Suppressor macrophage treated with lipopolysaccharide for 4 hours (primary cell): ENCODE measurements at regions not wholly inside any gene's neighbourhood (a gene's known extent, or its start where the extent isn't known, plus 50 kb on each side); places are given as distances from the start of the nearest gene placed in this dataset.

ENCODE experiments used
- DNase-seq: peaks from one replicate; pipeline ENCODE4 v3.0.0-alpha.2; 2020

- no peak for DNase-seq
Measured at GRCh38 chr11:80816966-80817365, 1376.1 kb upstream of the TENM4 start.

- DNase-seq = no peak
Measured at GRCh38 chr11:80816454-80816847, 1375.6 kb upstream of the TENM4 start.

GRCh38 chr11:80815752-80816453 lies 1375.1 kb upstream of the TENM4 start:
- DNase-seq = peak; percentile 32

GRCh38 chr11:80814813-80815212 lies 1374.0 kb upstream of the TENM4 start:
- no peak for DNase-seq

GRCh38 chr11:80810695-80811094 lies 1369.9 kb upstream of the TENM4 start:
- no peak for DNase-seq

DNA sequence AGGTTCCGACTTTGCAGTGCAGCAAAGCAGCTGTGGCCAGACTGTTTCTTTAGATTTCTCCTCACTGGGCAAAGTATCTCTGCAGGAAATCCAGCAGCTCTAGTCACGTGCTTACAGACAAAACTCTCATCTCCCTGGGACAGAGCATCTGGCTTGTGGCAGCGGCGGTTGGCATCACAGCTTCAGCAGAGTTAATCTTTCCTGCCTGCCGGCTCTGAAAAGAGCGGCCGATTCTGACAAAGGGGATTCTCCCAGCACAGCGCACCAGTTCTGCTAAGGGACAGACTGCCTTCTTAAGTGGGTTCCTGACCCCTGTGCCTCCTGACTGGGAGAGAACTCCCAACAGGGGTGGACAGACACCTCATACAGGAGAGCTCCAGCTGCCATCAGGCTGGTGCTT lies 1357.3 kb upstream of the TENM4 start:
- no peak for DNase-seq

- no peak for DNase-seq
Measured at GRCh38 chr11:80783561-80783960, 1342.7 kb upstream of the TENM4 start.

- no peak for DNase-seq
Measured at GRCh38 chr11:80782135-80782885, 1341.5 kb upstream of the TENM4 start.

- DNase-seq = no peak
Measured at GRCh38 chr11:80779905-80780605, 1339.2 kb upstream of the TENM4 start.

DNA sequence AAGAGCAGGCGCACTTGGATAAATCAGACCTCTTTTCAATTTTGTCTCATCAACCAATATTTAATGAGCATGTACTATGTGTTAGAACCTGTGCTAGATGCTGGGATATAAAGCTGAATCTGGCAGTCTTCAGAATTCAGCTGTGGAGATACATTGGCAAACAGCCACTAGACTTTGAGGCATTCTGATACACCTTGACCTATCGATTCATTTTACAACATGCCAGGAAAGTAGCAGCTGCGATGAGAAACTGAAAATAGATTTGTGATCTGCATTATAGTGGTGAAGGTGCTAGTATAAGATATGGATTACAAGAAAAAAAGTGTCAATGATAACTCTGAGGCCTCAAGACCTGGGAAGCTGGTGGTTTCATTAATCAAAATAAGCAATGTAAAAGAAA lies 1338.1 kb upstream of the TENM4 start:
- no peak for DNase-seq

DNA sequence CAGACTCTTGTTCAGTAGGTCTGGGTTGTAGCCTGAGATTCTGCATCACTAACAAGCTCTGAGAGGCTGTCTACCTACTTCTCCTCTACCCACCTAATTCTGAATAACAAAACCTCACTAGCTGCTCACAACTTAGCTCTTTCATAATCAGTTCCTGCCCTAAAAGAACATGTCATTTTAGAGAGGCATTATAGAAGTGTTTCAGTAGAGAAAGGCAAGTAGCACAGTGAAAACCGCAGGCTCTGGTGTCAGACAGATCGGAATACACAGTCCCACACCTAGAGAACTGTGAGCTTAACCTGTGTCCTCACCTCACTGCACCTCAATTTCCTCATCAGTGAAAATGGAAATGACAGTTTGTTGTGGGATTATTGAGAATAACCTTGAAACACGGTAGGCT lies 1337.6 kb upstream of the TENM4 start:
- no peak for DNase-seq

DNA sequence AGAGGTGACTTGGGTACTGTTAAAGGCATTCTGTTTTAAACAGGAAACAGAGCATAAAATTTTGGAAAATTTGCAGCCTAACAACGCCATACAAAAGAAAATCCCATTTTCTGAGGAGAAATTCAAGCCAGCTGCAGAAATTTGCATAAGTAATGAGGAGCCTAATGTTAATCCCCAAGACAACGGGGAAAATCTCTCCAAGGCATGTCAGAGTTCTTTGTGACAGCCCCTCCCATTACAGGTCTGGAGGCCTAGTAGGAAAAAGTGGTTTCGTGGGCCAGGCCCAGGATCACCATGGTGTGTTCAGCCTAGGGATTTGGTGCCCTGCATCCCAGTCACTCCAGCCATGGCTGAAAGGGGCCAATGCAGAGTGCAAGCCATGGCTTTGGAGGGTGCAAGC lies 1333.1 kb upstream of the TENM4 start:
- no peak for DNase-seq

DNA sequence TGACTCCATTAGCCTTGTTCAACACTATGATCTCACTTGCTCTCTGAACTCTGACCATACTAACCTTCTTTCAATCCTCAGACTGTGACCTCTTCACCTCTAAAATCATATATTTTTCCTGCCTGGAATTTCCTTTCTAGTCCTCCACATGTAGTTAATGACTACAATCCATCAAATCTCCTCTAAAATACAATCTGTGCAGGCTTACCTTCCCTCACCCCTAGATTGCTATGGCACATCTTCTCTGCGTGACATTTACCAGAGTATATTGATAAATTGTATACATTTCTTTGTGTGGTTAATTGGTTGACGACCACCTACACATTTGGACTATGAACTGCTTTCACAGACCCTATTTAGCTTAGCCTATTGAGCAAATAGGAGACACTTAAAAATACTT lies 1330.2 kb upstream of the TENM4 start:
- DNase-seq = no peak

DNA sequence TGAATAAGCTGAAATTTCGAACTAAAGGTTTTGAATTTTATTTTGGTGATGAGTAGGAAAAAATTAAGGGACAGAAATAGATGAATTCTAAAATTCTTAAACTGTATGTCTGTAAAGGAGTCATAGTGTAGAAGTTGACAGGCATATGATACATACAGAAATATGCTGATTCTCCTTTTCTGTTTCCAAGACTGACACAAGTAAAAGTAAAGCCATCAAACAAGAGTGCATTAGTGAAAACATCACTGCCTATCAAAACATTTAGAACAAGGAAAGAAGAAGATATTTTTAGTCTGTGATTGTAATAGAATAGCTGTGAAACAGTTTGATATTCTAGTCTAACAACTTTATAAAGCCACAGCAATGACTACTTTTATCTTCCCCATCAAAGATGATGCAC lies 1318.0 kb upstream of the TENM4 start:
- DNase-seq = no peak

GRCh38 chr11:80748207-80748925 lies 1307.5 kb upstream of the TENM4 start:
- DNase-seq = no peak

DNA sequence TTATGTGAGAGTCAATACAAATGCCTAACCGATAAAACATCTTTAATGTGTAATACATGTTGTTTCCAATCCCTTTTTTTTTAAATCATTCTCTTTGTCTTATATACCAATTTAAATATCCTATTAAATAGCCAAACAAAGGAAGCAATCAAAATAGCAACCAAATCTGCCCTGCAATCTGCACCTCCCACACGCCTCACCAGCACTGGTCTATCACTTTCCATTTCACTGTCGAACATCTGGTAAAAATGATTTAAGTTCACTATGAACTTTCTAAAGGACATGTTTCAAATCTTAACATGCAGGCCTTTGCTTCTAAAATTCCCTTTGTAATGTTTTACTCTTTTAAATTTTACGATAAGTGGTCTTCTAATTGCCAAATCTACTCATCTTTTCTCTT lies 1305.5 kb upstream of the TENM4 start:
- DNase-seq = no peak

- no peak for DNase-seq
Measured at GRCh38 chr11:80745416-80745815, 1304.6 kb upstream of the TENM4 start.

GRCh38 chr11:80733790-80734189 lies 1293.0 kb upstream of the TENM4 start:
- no peak for DNase-seq

DNA sequence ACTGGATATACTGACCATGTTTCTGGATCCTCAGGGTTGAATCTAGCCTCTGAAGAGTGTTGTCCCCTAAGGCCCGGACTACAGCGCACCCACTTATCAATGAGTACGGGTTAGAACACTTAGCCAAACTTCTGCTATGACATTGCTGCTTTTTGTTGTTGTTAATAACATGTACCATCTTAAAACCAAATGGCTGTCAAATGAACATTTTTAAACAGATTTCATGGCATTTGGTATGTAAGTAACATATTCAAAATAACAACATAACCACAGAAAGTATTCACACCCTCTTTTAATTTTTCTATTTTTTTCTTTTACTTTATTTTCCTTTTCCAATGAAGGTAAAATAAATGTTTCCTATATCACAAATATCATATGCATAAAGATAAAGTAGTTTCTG lies 1292.5 kb upstream of the TENM4 start:
- DNase-seq = no peak

DNA sequence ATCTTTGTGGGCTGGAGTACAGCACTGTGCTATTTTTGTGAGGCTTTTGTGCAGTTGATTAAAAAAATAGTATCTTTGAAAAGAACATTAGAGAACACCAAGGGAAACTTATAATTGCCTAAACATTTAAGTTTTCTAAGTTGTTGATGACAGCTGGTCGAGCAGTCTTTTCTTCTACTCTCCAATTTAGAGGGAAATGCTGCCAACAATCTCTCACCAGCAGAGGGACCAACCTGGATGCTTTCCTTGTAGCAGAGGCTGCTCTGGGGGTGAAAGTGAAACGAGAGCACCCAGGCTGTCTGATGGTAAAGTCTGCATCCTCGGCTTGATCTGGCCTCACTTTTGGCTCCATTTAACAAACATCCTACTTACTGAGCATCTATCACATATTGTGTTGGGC lies 1286.5 kb upstream of the TENM4 start:
- DNase-seq = no peak

- DNase-seq = no peak
Measured at GRCh38 chr11:80726236-80726635, 1285.4 kb upstream of the TENM4 start.

DNA sequence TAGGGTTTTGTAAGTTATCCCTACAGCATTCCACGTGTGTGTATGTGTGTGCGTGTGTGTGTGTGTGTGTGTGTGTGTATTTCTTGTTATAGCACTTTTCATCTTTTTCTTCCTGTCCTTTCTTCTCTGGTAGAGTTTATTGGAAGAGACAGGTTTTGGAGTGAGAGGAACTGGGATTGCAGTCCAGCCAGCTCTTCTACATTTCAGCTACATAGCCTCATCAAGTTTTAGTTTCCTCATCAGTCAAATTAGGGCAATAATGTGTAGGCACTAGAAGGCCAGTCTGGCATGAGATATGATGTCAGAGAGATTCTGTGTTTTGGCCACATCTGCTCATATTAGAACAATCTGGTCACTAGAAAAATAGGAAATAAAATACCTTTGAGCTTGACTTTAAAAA lies 1283.5 kb upstream of the TENM4 start:
- no peak for DNase-seq

DNA sequence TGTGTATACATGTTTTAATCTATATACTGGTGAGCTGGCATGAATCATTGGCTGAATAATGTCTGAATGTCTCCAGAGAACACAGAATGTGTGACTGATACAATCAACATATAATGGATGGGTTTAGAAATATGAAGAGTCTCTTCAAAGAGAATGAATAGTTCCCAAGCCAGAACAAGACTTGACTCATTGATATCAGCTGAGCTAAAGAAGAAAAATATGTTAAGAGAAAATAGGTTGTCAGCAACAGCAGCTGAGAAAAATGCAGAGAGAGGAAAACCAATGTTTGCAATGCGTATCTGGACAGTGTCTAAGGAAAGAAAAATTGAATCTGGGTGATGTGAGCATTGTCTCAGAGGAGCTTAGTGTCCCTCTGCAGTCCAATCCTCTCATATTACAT lies 1281.8 kb upstream of the TENM4 start:
- no peak for DNase-seq
